Heart right ventricle (tissue), 16 donors: ENCODE measurements at regions not wholly inside any gene's neighbourhood (a gene's known extent, or its start where the extent isn't known, plus 50 kb on each side); places are given as distances from the start of the nearest gene placed in this dataset.

Experiments
- ATAC-seq, 8 donors: fragments of 200-7000 bp; cut with Tn5 transposase; one replicate each; pipeline ENCODE4 v1.9.1; 2020; ENCODE audit warnings: mild to moderate bottlenecking in 8 of 8, moderate library complexity in 8 of 8, moderate number of reproducible peaks in 1 of 8
- DNase-seq, 2 donors: peaks; one replicate each; pipeline ENCODE4 v3.0.0-alpha.2; 2020
- H3K27ac ChIP-seq, 10 donors: fragments of 200-600 bp; sonication (generic) in 2 of 10; one replicate each; pipeline versions ENCODE4 v1.5.0 to v1.8.0; 2020 to 2022; ENCODE audit warnings: mild to moderate bottlenecking in 3 of 10
- H3K27me3 ChIP-seq, 7 donors: fragments of 200-600 bp; one replicate each; pipeline ENCODE4 v1.8.0; 2021 to 2022; ENCODE audit warnings: mild to moderate bottlenecking in 2 of 7
- H3K36me3 ChIP-seq, 9 donors: fragments of 200-600 bp; sonication (generic) in 1 of 9; one replicate each; pipeline versions ENCODE4 v1.5.0 to v1.8.0; 2020 to 2022; ENCODE audit warnings: mild to moderate bottlenecking in 2 of 9
- H3K4me1 ChIP-seq, 9 donors: fragments of 200-600 bp; sonication (generic) in 1 of 9; one replicate each; pipeline versions ENCODE4 v1.5.0 to v1.8.0; 2020 to 2022; ENCODE audit warnings: mild to moderate bottlenecking in 4 of 9
- H3K4me3 ChIP-seq, 10 donors: fragments of 200-600 bp; sonication (generic) in 2 of 10; one replicate each; pipeline versions ENCODE4 v1.5.0 to v1.8.0; 2020 to 2022; ENCODE audit warnings: mild to moderate bottlenecking in 7 of 10, moderate library complexity in 2 of 10
- H3K9me3 ChIP-seq, 11 donors: fragments of 200-600 bp in 10 of 11; sonication (generic) in 2 of 11; one replicate each; pipeline versions ENCODE4 v1.5.0 to v1.8.0; 2013 to 2022; ENCODE audit warnings: mild to moderate bottlenecking in 2 of 11, control low read depth in 1 of 11, moderate library complexity in 1 of 11
- CTCF ChIP-seq, 9 donors: fragments of 200-600 bp; sonication (generic) in 2 of 9; IDR thresholded peaks; one replicate each; pipeline versions ENCODE4 v1.5.0 to v1.8.0; 2021 to 2022; ENCODE audit warnings: antibody characterized with exemption in 9 of 9, mild to moderate bottlenecking in 5 of 9, moderate library complexity in 1 of 9
- WGBS, 2 donors: extraction: QIAGEN DNeasy Blood & Tissue Kit; methylation state at CpG; one replicate each; pipeline ENCODE4 v1.1.7; 2013; ENCODE audit warnings: inconsistent platforms in 1 of 2; 5-methylcytosine and 5-hydroxymethylcytosine counted together
- intact Hi-C, 10 donors: fragments of 100-400 bp; cut with DNase I; formaldehyde crosslinking; loops; one replicate each; pipeline versions ENCODE4 v1.11.1 to v1.14.2; 2022
- donor health status: Arrhythmogenic right ventricular cardiomyopathy.
- donor health status: ischemic (EF 13 %, LVEDD 7.1; RV severe dilation, severe dysfunction).
- donor health status: healthy with polysubstance abuse.
- donor health status: DM: no; HTN: yes; CAD: no.
- donor health status: DM: no; HTN: no; CAD: no.
- donor health status: ischemic (EF 25% LVEDD 6.9; RV normal size, moderate dysfunction).
- donor health status: ischemic (EF 25% LVEDD 5.7; RV mildly dilated, moderate dysfunction).
- donor health status: healthy.
- donor health status: DM: yes; HTN: yes; CAD: no.
- donor health status: Ischemic cardiomyopathy.
- donor health status: ischemic (EF 35%, LVEDD 5.7; RV mildly dilated, moderate dysfunction).
- donor health status: nonischemic (EF 11% LVEDD 7.7; RV severe dilation, severe dysfunction).
- donor health status: DM: yes; HTN: yes; CAD: no.
- donor health status: PGD.
- donor health status: ischemic (EF 29% LVEDD 5.4; RV normal size, mild dysfunction).
- donor health status: nonischemic (EF 23%, LVEDD 6.1; RV moderate dilation, normal function).

GRCh38 chr6:68160348-68160747 is 474.7 kb upstream of the ADGRB3 start:
- intact Hi-C loops, result no loop called here
- H3K4me3 ChIP-seq, result no peak overlapping the region
- no peak overlapping the region for H3K27ac ChIP-seq
- ATAC-seq (no peak), DNase-seq (no peak)
- H3K4me1 ChIP-seq, result no peaks in the 10 kb centered on the region
- H3K9me3 ChIP-seq, result peaks cover 0 to 11% (median 0%) of the 10 kb centered on the region in 11 donors
- TF ChIP-seq CTCF (IDR thresholded peaks at IDR 0.05), result no peak
- no peaks in the 10 kb centered on the region for H3K36me3 ChIP-seq
- no peaks in the 10 kb centered on the region for H3K27me3 ChIP-seq

GRCh38 chr6:68159433-68159832 is 475.6 kb upstream of the ADGRB3 start:
- intact Hi-C loops, result no loop called here
- Histone ChIP-seq H3K27ac (no peak overlapping the region), H3K36me3 (no peaks in the 10 kb centered on the region), H3K4me1 (no peaks in the 10 kb centered on the region), H3K27me3 (no peaks in the 10 kb centered on the region), H3K9me3 (peaks cover 0 to 11% (median 0%) of the 10 kb centered on the region in 11 donors), H3K4me3 (no peak overlapping the region)
- no peak for TF ChIP-seq CTCF (IDR thresholded peaks at IDR 0.05)
- 89 to 97% methylated on average over 2 of the region's 2 CpGs for WGBS, 2 donors
- no peak for ATAC-seq
- DNase-seq, result no peak

- no peaks in the 10 kb centered on the region for H3K36me3 ChIP-seq
- no peak for DNase-seq
- no peak overlapping the region for H3K4me3 ChIP-seq
- no peaks in the 10 kb centered on the region for H3K4me1 ChIP-seq
- no peak for TF ChIP-seq CTCF (IDR thresholded peaks at IDR 0.05)
- peaks cover 0 to 14% (median 0%) of the 10 kb centered on the region in 11 donors for H3K9me3 ChIP-seq
- no peak for ATAC-seq
- 26 to 31% methylated on average over 1 of the region's 1 CpG for WGBS, 2 donors
- no peak overlapping the region for H3K27ac ChIP-seq
- intact Hi-C loops, result no loop called here
- H3K27me3 ChIP-seq, result no peaks in the 10 kb centered on the region
Measured at GRCh38 chr6:68158256-68158655, 476.8 kb upstream of the ADGRB3 start.

GRCh38 chr6:68144667-68145066 is 490.4 kb upstream of the ADGRB3 start:
- H3K27ac ChIP-seq, result no peak overlapping the region
- no peak for TF ChIP-seq CTCF (IDR thresholded peaks at IDR 0.05)
- H3K4me1 ChIP-seq, result no peaks in the 10 kb centered on the region
- intact Hi-C loops, result no loop called here
- H3K27me3 ChIP-seq, result no peaks in the 10 kb centered on the region
- no peak overlapping the region for H3K4me3 ChIP-seq
- peaks cover 0 to 24% (median 0%) of the 10 kb centered on the region in 11 donors for H3K9me3 ChIP-seq
- ATAC-seq (no peak), DNase-seq (no peak)
- H3K36me3 ChIP-seq, result no peaks in the 10 kb centered on the region

GRCh38 chr6:68141190-68141589 is 493.9 kb upstream of the ADGRB3 start:
- Histone ChIP-seq H3K27ac (no peak overlapping the region), H3K4me1 (no peaks in the 10 kb centered on the region), H3K27me3 (no peaks in the 10 kb centered on the region), H3K9me3 (peaks cover 0 to 29% (median 0%) of the 10 kb centered on the region in 11 donors), H3K36me3 (no peaks in the 10 kb centered on the region), H3K4me3 (no peak overlapping the region)
- intact Hi-C loops, result no loop called here
- no peak for TF ChIP-seq CTCF (IDR thresholded peaks at IDR 0.05)
- WGBS, 2 donors, result 75 to 88% methylated on average over 1 of the region's 1 CpG
- no peak for DNase-seq
- ATAC-seq, result no peak
